SK-N-SH treated with all-trans-retinoic acid at 6 μM for 48 hours (cell line): ENCODE measurements at regions not wholly inside any gene's neighbourhood (a gene's known extent, or its start where the extent isn't known, plus 50 kb on each side); places are given as distances from the start of the nearest gene placed in this dataset.

ENCODE experiments used
- ARNTL ChIP-seq: fragments of 450-650 bp; formaldehyde crosslinking; IDR thresholded peaks from 2 replicates; pipeline ENCODE4 v1.5.0; 2020; ENCODE audit warnings: low read depth, mild to moderate bottlenecking, moderate library complexity, borderline replicate concordance
- ZFP3 ChIP-seq: fragments of 250-450 bp; sonication (Bioruptor Pico); IDR thresholded peaks from 2 replicates; pipeline ENCODE4 v1.5.0; 2020; ENCODE audit warnings: mild to moderate bottlenecking, moderate library complexity
- ZFP30 ChIP-seq: fragments of 450-650 bp; formaldehyde crosslinking; IDR thresholded peaks from 2 replicates; pipeline ENCODE4 v1.5.0; 2022; ENCODE audit warnings: mild to moderate bottlenecking, moderate library complexity
- ZNF565 ChIP-seq: fragments of 450-650 bp; formaldehyde crosslinking; conservative IDR thresholded peaks from 2 replicates; pipeline ENCODE4 v1.5.0; 2020; ENCODE audit warnings: low read depth, mild to moderate bottlenecking, moderate library complexity

- TF ChIP-seq ZFP30 (CRISPR knock-in tag) = no peak
- no peak for TF ChIP-seq ARNTL (CRISPR knock-in tag)
- TF ChIP-seq ZNF565 (CRISPR knock-in tag) = no peak
- no peak for TF ChIP-seq ZFP3 (CRISPR knock-in tag)
These were observed 493.2 kb upstream of the AUTS2 start for GRCh38 chr7:69105092-69105491.
